Progenitor cell of endocrine pancreas (in vitro differentiated cells): ENCODE measurements at regions not wholly inside any gene's neighbourhood (a gene's known extent, or its start where the extent isn't known, plus 50 kb on each side); places are given as distances from the start of the nearest gene placed in this dataset.
A peak's percentile ranks its signal among the peaks of the same experiment; 100 is the strongest.

Experiments
- DNase-seq: peaks from one replicate; pipeline ENCODE4 v3.0.0; 2021; ENCODE audit warnings: low spot score; ENCODE audit not compliant: unreplicated experiment
- H3K27ac Mint-ChIP-seq: 2 replicates; pipeline ENCODE4 v1.8.0; 2021; ENCODE audit warnings: mild to moderate bottlenecking, moderate library complexity, mixed read lengths
- H3K27me3 Mint-ChIP-seq: 2 replicates; pipeline ENCODE4 v1.8.0; 2021; ENCODE audit warnings: mixed read lengths
- H3K36me3 Mint-ChIP-seq: 2 replicates; pipeline ENCODE4 v1.8.0; 2022; ENCODE audit warnings: mixed read lengths; ENCODE audit not compliant: insufficient read depth
- H3K4me1 Mint-ChIP-seq: 2 replicates; pipeline ENCODE4 v1.8.0; 2021; ENCODE audit warnings: low read depth, mixed read lengths
- H3K4me3 Mint-ChIP-seq: 2 replicates; pipeline ENCODE4 v1.8.0; 2021; ENCODE audit warnings: low read depth, mild to moderate bottlenecking, moderate library complexity, mixed read lengths
- H3K9me3 Mint-ChIP-seq: 2 replicates; pipeline ENCODE4 v1.8.0; 2021; ENCODE audit warnings: low read depth, mixed read lengths
- TF ChIP-seq, protein P1 (sequence below): fragments of 200-600 bp; sonication (generic); IDR thresholded peaks from one replicate; pipeline ENCODE4 v1.5.0; 2021; ENCODE audit warnings: antibody characterized with exemption, mild to moderate bottlenecking; ENCODE audit not compliant: unreplicated experiment

DNA sequence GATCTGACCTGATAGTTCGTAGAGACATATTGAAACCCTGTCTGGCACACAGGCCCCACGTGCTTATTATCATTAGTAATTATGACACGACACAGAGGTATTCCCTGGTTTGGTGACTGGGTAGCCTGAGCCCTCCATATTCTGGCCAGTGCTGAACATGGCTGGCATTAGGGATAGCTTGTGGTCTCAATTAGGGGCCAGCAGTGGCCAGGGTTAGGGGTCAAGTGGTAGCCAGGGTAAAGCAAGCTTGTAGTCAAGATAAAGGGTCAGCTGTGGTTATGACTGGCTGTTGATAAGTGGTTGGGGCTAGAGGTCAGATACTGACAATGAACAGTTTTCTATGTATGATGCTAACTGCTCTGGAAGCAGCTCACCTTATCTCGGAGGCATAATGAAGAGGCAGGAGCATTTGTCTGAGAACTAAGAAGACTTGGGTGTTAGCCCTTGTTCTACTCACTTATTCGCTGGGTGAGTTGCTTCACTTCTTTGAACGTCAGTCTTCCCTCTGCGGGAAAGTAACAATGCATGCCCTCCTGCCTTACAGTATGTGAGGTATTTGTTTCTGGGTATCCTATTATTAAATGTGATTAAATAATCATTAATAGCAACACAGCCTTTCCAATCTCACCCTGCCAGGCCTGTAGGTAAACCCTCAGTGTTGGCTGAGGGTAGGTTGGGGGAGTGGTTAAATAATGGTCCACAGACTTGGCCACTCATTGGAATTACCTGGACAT lies 66.7 kb downstream of the VEGFA start:
- no peaks in the 10 kb centered on the region for H3K36me3 Mint-ChIP-seq
- no peaks in the 10 kb centered on the region for H3K27me3 Mint-ChIP-seq
- DNase-seq = no peak
- H3K4me3 Mint-ChIP-seq = no peak overlapping the region
- peaks cover 66% of the 10 kb centered on the region for H3K4me1 Mint-ChIP-seq
- peak overlapping the region; percentile 50 for H3K27ac Mint-ChIP-seq
- H3K9me3 Mint-ChIP-seq = no peaks in the 10 kb centered on the region
- TF ChIP-seq, protein P1, sequence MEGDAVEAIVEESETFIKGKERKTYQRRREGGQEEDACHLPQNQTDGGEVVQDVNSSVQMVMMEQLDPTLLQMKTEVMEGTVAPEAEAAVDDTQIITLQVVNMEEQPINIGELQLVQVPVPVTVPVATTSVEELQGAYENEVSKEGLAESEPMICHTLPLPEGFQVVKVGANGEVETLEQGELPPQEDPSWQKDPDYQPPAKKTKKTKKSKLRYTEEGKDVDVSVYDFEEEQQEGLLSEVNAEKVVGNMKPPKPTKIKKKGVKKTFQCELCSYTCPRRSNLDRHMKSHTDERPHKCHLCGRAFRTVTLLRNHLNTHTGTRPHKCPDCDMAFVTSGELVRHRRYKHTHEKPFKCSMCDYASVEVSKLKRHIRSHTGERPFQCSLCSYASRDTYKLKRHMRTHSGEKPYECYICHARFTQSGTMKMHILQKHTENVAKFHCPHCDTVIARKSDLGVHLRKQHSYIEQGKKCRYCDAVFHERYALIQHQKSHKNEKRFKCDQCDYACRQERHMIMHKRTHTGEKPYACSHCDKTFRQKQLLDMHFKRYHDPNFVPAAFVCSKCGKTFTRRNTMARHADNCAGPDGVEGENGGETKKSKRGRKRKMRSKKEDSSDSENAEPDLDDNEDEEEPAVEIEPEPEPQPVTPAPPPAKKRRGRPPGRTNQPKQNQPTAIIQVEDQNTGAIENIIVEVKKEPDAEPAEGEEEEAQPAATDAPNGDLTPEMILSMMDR = no peak
